HG02623 (cell line): ENCODE measurements at regions not wholly inside any gene's neighbourhood (a gene's known extent, or its start where the extent isn't known, plus 50 kb on each side); places are given as distances from the start of the nearest gene placed in this dataset.
"Not testable (repeated sequence)": the region's sequence is repeated elsewhere in the genome, so short reads cannot be mapped to it uniquely, and the experiment has no call there.

ENCODE experiments used
- ATAC-seq: cut with Tn5 transposase; IDR thresholded peaks from one replicate; pipeline ENCODE4 v1.9.1; 2021; ENCODE audit warnings: moderate library complexity; ENCODE audit not compliant: unreplicated experiment

- ATAC-seq = no peak
These were observed 488.4 kb downstream of the PREX1 start for GRCh38 chr20:48339190-48339985.

GRCh38 chr20:48338717-48339116 lies 489.1 kb downstream of the PREX1 start:
- ATAC-seq = no peak

DNA sequence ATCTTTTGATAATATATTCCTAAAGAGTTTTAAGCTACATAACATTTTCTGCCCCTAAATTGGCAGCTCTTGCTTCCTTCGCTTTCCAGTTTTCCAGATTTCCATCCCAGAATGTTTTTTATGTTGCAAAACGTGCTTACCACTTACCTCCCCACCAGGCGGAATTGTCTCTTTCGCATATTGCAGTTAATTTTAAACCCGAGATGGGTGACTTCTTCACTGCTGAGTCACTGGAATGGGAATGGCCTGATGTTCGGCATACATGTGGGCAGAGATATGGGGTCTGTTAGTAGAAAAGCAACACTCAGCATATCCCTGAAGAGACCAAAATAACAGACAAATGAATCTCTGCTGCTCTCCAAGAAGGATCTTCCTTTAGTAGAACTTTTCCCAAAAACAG lies 491.2 kb downstream of the PREX1 start:
- ATAC-seq = no peak

- ATAC-seq = no peak
These were observed 492.3 kb downstream of the PREX1 start for GRCh38 chr20:48335308-48336050.

- no peak for ATAC-seq
These were observed 494.1 kb downstream of the PREX1 start for GRCh38 chr20:48333707-48334106.

GRCh38 chr20:48332555-48332954 lies 495.2 kb downstream of the PREX1 start:
- ATAC-seq = no peak

- ATAC-seq = no peak
These were observed 496.1 kb downstream of the PREX1 start for GRCh38 chr20:48331518-48332286.

- no peak for ATAC-seq
These were observed 497.8 kb downstream of the PREX1 start for GRCh38 chr20:48329676-48330664.

DNA sequence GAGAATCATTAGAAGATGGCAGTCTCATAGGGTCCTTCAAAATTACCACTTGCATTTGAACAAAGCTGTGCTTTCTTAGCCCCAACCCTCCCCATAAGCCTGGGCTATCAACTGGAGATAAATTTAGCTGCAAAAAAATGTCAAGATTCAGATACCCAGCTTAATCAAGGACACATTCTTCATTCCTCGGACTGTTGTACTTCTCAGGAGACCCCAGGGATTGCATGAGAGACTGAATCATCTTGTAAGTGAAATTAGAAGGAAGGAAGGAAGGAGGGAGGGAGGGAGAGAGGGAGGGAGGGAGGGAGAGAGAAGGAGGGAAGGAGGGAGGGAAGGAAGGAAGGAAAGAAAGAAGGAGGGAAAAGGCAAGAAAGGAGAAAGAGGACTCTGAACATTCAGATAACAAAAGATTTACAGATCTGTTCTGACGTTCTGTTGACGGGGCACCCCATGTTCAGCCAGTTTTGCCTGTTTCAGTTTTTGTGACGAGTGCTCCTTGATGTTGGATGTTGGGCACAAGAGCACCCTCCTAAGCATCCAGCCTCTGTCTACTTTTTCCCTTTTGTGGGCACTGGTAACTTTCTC lies 498.7 kb downstream of the PREX1 start:
- no peak for ATAC-seq

GRCh38 chr20:48327848-48328247 lies 500.0 kb downstream of the PREX1 start:
- ATAC-seq = not testable (repeated sequence)

GRCh38 chr20:48326868-48327267 lies 500.9 kb downstream of the PREX1 start:
- ATAC-seq = no peak

DNA sequence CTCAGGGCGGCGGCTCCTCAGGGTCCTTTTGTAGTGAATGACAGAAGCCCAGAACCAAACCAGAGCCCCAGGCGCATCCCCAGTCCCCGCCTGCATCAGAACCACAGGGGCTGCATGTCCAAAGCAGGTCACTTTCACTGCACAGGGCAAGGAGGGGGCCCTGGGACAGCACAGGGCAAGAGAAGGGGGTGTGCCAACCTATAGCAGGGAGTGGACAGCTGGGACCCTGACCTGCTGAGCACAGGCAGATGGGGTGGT lies 501.4 kb downstream of the PREX1 start:
- no peak for ATAC-seq

- ATAC-seq = no peak
These were observed 502.0 kb downstream of the PREX1 start for GRCh38 chr20:48325656-48326433.

DNA sequence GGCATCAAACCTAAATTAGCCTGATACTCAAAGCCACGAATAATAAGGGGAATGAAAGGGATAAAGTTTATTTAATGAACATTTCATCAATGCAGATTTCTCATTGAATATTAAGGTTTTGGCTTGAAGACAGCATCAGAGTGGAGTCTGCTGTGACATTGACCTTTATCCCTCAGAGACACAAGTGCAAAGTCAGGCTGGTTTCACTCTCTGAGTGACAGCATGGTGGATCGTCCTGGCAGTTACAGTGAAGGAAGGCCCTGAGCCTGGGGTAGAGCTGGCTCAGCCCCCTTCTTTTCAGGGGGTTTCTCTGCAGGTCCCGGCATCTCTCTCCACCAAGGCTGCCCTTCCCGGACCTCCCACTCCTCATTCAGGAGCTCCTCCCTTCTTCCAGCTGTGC lies 503.1 kb downstream of the PREX1 start:
- no peak for ATAC-seq

GRCh38 chr20:48321271-48321670 lies 506.5 kb downstream of the PREX1 start:
- ATAC-seq = no peak

DNA sequence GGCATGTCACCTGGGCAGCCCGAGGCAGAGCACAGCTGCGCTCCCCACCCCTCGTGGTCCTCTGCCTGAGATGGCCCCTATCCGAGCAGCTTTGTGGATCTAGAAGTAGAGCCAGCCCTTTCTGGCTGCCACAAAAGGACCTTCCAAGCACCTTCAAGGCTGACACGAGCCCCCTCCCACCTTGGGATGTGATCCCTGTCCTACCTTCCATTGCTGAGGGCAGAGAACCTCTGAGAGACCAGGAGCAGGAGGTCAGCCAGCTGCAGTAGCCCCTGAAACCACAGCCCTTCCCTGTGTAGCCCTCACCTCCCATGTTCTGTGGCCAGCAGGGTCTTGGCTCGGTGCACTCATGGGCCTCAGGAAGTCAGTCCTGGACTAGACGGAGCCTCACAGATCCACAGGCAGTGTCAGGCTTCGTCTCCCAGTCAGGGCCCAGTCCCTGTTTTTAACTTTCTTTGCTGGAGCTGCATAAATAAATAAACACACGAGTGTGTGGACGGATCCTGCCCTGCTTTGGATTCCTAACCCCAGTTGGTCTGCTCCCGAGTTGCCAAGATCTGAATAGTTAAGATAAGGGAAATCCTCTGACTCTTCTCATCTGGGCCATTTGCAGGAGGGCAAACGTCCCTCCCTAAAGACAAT lies 507.7 kb downstream of the PREX1 start:
- ATAC-seq = no peak

- no peak for ATAC-seq
These were observed 510.2 kb downstream of the PREX1 start for GRCh38 chr20:48317578-48317977.

DNA sequence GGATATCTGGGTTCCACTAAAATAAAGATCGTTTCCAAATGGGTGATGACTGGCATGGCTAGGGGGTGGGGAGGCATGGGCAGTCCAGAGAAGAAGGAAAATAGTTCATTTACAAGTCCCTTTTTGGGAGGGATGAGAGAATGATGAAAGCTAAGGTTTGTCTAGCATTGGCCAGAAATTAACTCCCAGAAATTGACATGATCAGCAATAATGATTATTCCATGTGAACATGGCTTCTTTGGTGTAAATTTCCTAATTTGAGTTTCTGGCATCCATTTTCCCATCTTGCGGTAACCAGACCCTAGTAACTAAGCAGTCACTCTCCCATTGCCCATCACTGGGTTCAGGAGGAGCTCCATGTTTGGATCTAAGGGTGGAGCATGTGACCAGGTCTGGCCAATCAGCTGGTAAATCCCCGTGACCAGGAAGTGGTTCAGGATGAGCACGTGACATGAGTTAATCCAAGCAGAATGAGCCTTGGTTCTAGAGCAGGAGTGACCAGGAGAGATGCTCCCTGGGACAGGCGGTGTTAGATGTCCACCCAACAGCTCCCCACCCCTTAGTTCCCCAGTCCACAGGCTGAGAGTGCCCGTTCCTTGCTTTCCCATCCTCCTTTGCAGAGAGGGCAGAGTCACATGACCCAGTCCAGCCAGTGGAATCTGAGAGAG lies 512.7 kb downstream of the PREX1 start:
- no peak for ATAC-seq

DNA sequence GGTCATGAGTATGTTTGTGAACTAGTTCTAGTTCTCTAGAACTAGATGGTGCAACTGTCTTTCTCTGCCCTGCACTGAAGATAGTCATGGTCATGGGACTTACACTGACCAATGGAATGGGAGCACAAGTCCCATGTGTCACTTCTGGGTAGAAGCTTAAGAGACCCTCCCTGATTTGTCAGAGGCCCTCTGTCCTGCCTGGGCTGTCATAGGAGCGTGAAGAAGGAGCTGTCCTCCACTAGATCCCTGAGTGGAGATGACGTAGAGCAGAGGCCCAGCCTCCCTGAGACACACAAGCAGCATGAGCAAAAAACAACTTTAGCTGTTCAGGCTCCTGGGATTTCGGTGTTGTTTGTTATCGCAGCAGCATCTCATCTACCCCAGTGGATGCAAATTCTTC lies 514.5 kb downstream of the PREX1 start:
- ATAC-seq = no peak
